ENCODE measurements at regions not wholly inside any gene's neighbourhood (a gene's known extent, or its start where the extent isn't known, plus 50 kb on each side); places are given as distances from the start of the nearest gene placed in this dataset.

GRCh38 chr18:24601585-24601984, 141.1 kb downstream of the HRH4 start:
- Mint-ChIP-seq H3K4me1 (ENCODE audit: unreplicated experiment) (no peaks in the 10 kb centered on the region), H3K4me3 (ENCODE audit: unreplicated experiment) (no peak overlapping the region), H3K27me3 (ENCODE audit: unreplicated experiment) (peaks cover 37% of the 10 kb centered on the region), H3K9me3 (ENCODE audit: unreplicated experiment) (no peaks in the 10 kb centered on the region), H3K27ac (ENCODE audit: unreplicated experiment) (no peak overlapping the region), H3K36me3 (ENCODE audit: unreplicated experiment) (no peaks in the 10 kb centered on the region)
- TF ChIP-seq CTCF (IDR thresholded peaks at IDR 0.05) = no peak
- no peak for DNase-seq (ENCODE audit: extremely low spot score, unreplicated experiment)

GRCh38 chr18:24602201-24602600, 141.8 kb downstream of the HRH4 start:
- Mint-ChIP-seq H3K36me3 (ENCODE audit: unreplicated experiment) (no peaks in the 10 kb centered on the region), H3K4me1 (ENCODE audit: unreplicated experiment) (no peaks in the 10 kb centered on the region), H3K27ac (ENCODE audit: unreplicated experiment) (no peak overlapping the region), H3K9me3 (ENCODE audit: unreplicated experiment) (no peaks in the 10 kb centered on the region), H3K27me3 (ENCODE audit: unreplicated experiment) (peaks cover 31% of the 10 kb centered on the region), H3K4me3 (ENCODE audit: unreplicated experiment) (no peak overlapping the region)
- no peak for DNase-seq (ENCODE audit: extremely low spot score, unreplicated experiment)
- no peak for TF ChIP-seq CTCF (IDR thresholded peaks at IDR 0.05)

GRCh38 chr18:24603151-24603550, 142.7 kb downstream of the HRH4 start:
- Mint-ChIP-seq H3K36me3 (ENCODE audit: unreplicated experiment) (no peaks in the 10 kb centered on the region), H3K27ac (ENCODE audit: unreplicated experiment) (no peak overlapping the region), H3K4me3 (ENCODE audit: unreplicated experiment) (no peak overlapping the region), H3K27me3 (ENCODE audit: unreplicated experiment) (peaks cover 23% of the 10 kb centered on the region), H3K9me3 (ENCODE audit: unreplicated experiment) (no peaks in the 10 kb centered on the region), H3K4me1 (ENCODE audit: unreplicated experiment) (no peaks in the 10 kb centered on the region)
- DNase-seq (ENCODE audit: extremely low spot score, unreplicated experiment) = no peak
- no peak for TF ChIP-seq CTCF (IDR thresholded peaks at IDR 0.05)

- Mint-ChIP-seq H3K27me3 (ENCODE audit: unreplicated experiment) (peaks cover 11% of the 10 kb centered on the region), H3K4me3 (ENCODE audit: unreplicated experiment) (no peak overlapping the region), H3K36me3 (ENCODE audit: unreplicated experiment) (no peaks in the 10 kb centered on the region), H3K4me1 (ENCODE audit: unreplicated experiment) (no peaks in the 10 kb centered on the region), H3K27ac (ENCODE audit: unreplicated experiment) (no peak overlapping the region), H3K9me3 (ENCODE audit: unreplicated experiment) (no peaks in the 10 kb centered on the region)
- TF ChIP-seq CTCF (IDR thresholded peaks at IDR 0.05) = no peak
- DNase-seq (ENCODE audit: extremely low spot score, unreplicated experiment) = no peak
Measured at GRCh38 chr18:24605444-24605843, 145.0 kb downstream of the HRH4 start.

- H3K36me3 Mint-ChIP-seq (ENCODE audit: unreplicated experiment) = no peaks in the 10 kb centered on the region
- no peaks in the 10 kb centered on the region for H3K9me3 Mint-ChIP-seq (ENCODE audit: unreplicated experiment)
- no peaks in the 10 kb centered on the region for H3K4me1 Mint-ChIP-seq (ENCODE audit: unreplicated experiment)
- no peak for TF ChIP-seq CTCF (IDR thresholded peaks at IDR 0.05)
- no peak overlapping the region for H3K4me3 Mint-ChIP-seq (ENCODE audit: unreplicated experiment)
- H3K27ac Mint-ChIP-seq (ENCODE audit: unreplicated experiment) = no peak overlapping the region
- H3K27me3 Mint-ChIP-seq (ENCODE audit: unreplicated experiment) = peaks cover 5% of the 10 kb centered on the region
- DNase-seq (ENCODE audit: extremely low spot score, unreplicated experiment) = no peak
Measured at GRCh38 chr18:24609254-24609653, 148.8 kb downstream of the HRH4 start.

Measured in osteocyte (in vitro differentiated cells).